H9 (cell line): ENCODE measurements at regions not wholly inside any gene's neighbourhood (a gene's known extent, or its start where the extent isn't known, plus 50 kb on each side); places are given as distances from the start of the nearest gene placed in this dataset.

Experiments
- DNase-seq: peaks from one replicate; pipeline ENCODE4 v3.0.0-alpha.2; 2017
- H2AFZ ChIP-seq: one replicate; pipeline ENCODE4 v1.6.1; 2013; ENCODE audit warnings: mild to moderate bottlenecking, low read length, control low read depth, moderate library complexity
- H2AK5ac ChIP-seq: 2 replicates; pipeline ENCODE4 v1.6.1; 2013; ENCODE audit warnings: low read length, control low read depth, mixed read lengths; ENCODE audit not compliant: insufficient read length
- H2BK120ac ChIP-seq: one replicate; pipeline ENCODE4 v1.6.1; 2013; ENCODE audit warnings: low read depth, mild to moderate bottlenecking, low read length, control low read depth, inconsistent platforms; ENCODE audit not compliant: poor library complexity, severe bottlenecking
- H2BK12ac ChIP-seq: 2 replicates; pipeline ENCODE4 v1.6.1; 2013; ENCODE audit warnings: low read length, control low read depth, mixed read lengths, low read depth; ENCODE audit not compliant: insufficient read length
- H2BK15ac ChIP-seq: 2 replicates; pipeline ENCODE4 v1.6.1; 2013; ENCODE audit warnings: low read depth, low read length, control low read depth
- H2BK20ac ChIP-seq: one replicate; pipeline ENCODE4 v1.6.1; 2013; ENCODE audit warnings: low read depth, mild to moderate bottlenecking, low read length, control low read depth, inconsistent platforms; ENCODE audit not compliant: poor library complexity, severe bottlenecking
- H2BK5ac ChIP-seq: 2 replicates; pipeline ENCODE4 v1.6.1; 2013; ENCODE audit warnings: low read length, control low read depth, mixed read lengths; ENCODE audit not compliant: insufficient read length
- H3K14ac ChIP-seq: 2 replicates; pipeline ENCODE4 v1.6.1; 2013; ENCODE audit warnings: low read length, control low read depth; ENCODE audit not compliant: insufficient read depth
- H3K18ac ChIP-seq: 2 replicates; pipeline ENCODE4 v1.6.1; 2013; ENCODE audit warnings: low read depth, mild to moderate bottlenecking, mixed read lengths, low read length, control low read depth; ENCODE audit not compliant: insufficient read length
- H3K23ac ChIP-seq: 2 replicates; pipeline ENCODE4 v1.6.1; 2013; ENCODE audit warnings: low read length, control low read depth, mixed read lengths, low read depth; ENCODE audit not compliant: insufficient read length
- H3K23me2 ChIP-seq: 2 replicates; pipeline ENCODE4 v1.6.1; 2013; ENCODE audit warnings: low read depth, mild to moderate bottlenecking, mixed read lengths, low read length, control low read depth; ENCODE audit not compliant: insufficient read length, poor library complexity, severe bottlenecking
- H3K27ac ChIP-seq: 2 replicates; pipeline ENCODE4 v1.5.1; 2013; ENCODE audit warnings: low read length, control low read depth, mixed read lengths, low read depth; ENCODE audit not compliant: insufficient read length
- H3K27me3 ChIP-seq: 2 replicates; pipeline ENCODE4 v1.6.1; 2013; ENCODE audit warnings: low read length, control low read depth, inconsistent platforms; ENCODE audit not compliant: insufficient read depth
- H3K4ac ChIP-seq: 2 replicates; pipeline ENCODE4 v1.6.1; 2013; ENCODE audit warnings: low read depth, mild to moderate bottlenecking, control low read depth, inconsistent platforms, low read length, moderate library complexity
- H3K4me1 ChIP-seq: 2 replicates; pipeline ENCODE4 v1.6.1; 2013; ENCODE audit warnings: low read length, control low read depth, inconsistent platforms; ENCODE audit not compliant: insufficient read depth
- H3K4me2 ChIP-seq: 2 replicates; pipeline ENCODE4 v1.6.1; 2013; ENCODE audit warnings: low read length, control low read depth, mixed read lengths; ENCODE audit not compliant: insufficient read length, insufficient read depth
- H3K56ac ChIP-seq: 2 replicates; pipeline ENCODE4 v1.6.1; 2013; ENCODE audit warnings: low read depth, mild to moderate bottlenecking, mixed read lengths, low read length, control low read depth; ENCODE audit not compliant: insufficient read length
- H3K79me1 ChIP-seq: 2 replicates; pipeline ENCODE4 v1.6.1; 2013; ENCODE audit warnings: low read depth, mild to moderate bottlenecking, moderate library complexity, low read length, control low read depth, inconsistent platforms; ENCODE audit not compliant: insufficient read depth, poor library complexity, severe bottlenecking
- H3K79me2 ChIP-seq: 2 replicates; pipeline ENCODE4 v1.6.1; 2013; ENCODE audit warnings: low read length, control low read depth, inconsistent platforms; ENCODE audit not compliant: insufficient read depth
- H3K9ac ChIP-seq: 2 replicates; pipeline ENCODE4 v1.6.1; 2013; ENCODE audit warnings: low read length, control low read depth, mixed read lengths; ENCODE audit not compliant: insufficient read length; ENCODE audit errors: extremely low read depth
- H3K9me3 ChIP-seq: one replicate; pipeline ENCODE4 v1.6.1; 2013; ENCODE audit warnings: low read depth, low read length, inconsistent platforms; ENCODE audit not compliant: control insufficient read depth
- H3T11ph ChIP-seq: one replicate; pipeline ENCODE4 v1.6.1; 2013; ENCODE audit warnings: mild to moderate bottlenecking, low read length, control low read depth, inconsistent platforms
- H4K20me1 ChIP-seq: one replicate; pipeline ENCODE4 v1.6.1; 2013; ENCODE audit not compliant: control insufficient read depth, insufficient read length, insufficient read depth
- H4K5ac ChIP-seq: 2 replicates; pipeline ENCODE4 v1.6.1; 2013; ENCODE audit warnings: low read depth, mild to moderate bottlenecking, mixed read lengths, low read length, control low read depth; ENCODE audit not compliant: insufficient read length
- H4K8ac ChIP-seq: replicated peaks from 2 replicates; pipeline ENCODE4 v1.6.1; 2013; ENCODE audit warnings: low read length, control low read depth, mixed read lengths, low read depth; ENCODE audit not compliant: insufficient read length
- H4K91ac ChIP-seq: 2 replicates; pipeline ENCODE4 v1.6.1; 2013; ENCODE audit warnings: low read depth, mild to moderate bottlenecking, moderate library complexity, mixed read lengths, low read length, control low read depth; ENCODE audit not compliant: insufficient read length
- H3K27ac Mint-ChIP-seq, 3 experiments: 2 replicates in 2 of 3; 3 replicates in 1 of 3; pipeline ENCODE4 v1.8.0; 2020 to 2021; ENCODE audit warnings: mixed read lengths in 3 of 3, mild to moderate bottlenecking in 1 of 3, moderate library complexity in 1 of 3
- H3K27me3 Mint-ChIP-seq: 2 replicates; pipeline ENCODE4 v1.8.0; 2021; ENCODE audit warnings: low read depth, mild to moderate bottlenecking, moderate library complexity, mixed read lengths
- H3K36me3 Mint-ChIP-seq, 3 experiments: 2 replicates in 2 of 3; 3 replicates in 1 of 3; pipeline ENCODE4 v1.8.0; 2020 to 2021; ENCODE audit warnings: low read depth in 3 of 3, mixed read lengths in 3 of 3; ENCODE audit not compliant: insufficient read depth in 1 of 3
- H3K4me1 Mint-ChIP-seq, 2 experiments: 2 replicates each; pipeline ENCODE4 v1.8.0; 2020; ENCODE audit warnings: mixed read lengths in 2 of 2
- H3K4me3 Mint-ChIP-seq, 2 experiments: 2 replicates in 1 of 2; 3 replicates in 1 of 2; pipeline ENCODE4 v1.8.0; 2020 to 2021; ENCODE audit warnings: mild to moderate bottlenecking in 2 of 2, mixed read lengths in 2 of 2, moderate library complexity in 1 of 2
- H3K9me3 Mint-ChIP-seq, 2 experiments: 2 replicates in 1 of 2; 3 replicates in 1 of 2; pipeline ENCODE4 v1.8.0; 2020; ENCODE audit warnings: mild to moderate bottlenecking in 2 of 2, mixed read lengths in 2 of 2, moderate library complexity in 1 of 2
- CTCF ChIP-seq: fragments of 200-600 bp; sonication (generic); conservative IDR thresholded peaks from 3 replicates; pipeline ENCODE4 v1.8.0; 2021; ENCODE audit warnings: antibody characterized with exemption, mild to moderate bottlenecking
- WGBS: extraction: QIAGEN DNeasy Blood & Tissue Kit; methylation state at CpG from one replicate; pipeline ENCODE4 v1.1.7; 2013; ENCODE audit warnings: missing lambda C conversion rate, low lambda C conversion rate, mixed read lengths; ENCODE audit not compliant: insufficient read length; ENCODE audit errors: extremely low coverage; 5-methylcytosine and 5-hydroxymethylcytosine counted together

- no peaks in the 10 kb centered on the region for H3K9me3 Mint-ChIP-seq
- H3T11ph ChIP-seq, result no peak overlapping the region
- peaks cover 6% of the 10 kb centered on the region; the same call in 1 of the 2 replicates for H3K4me1 ChIP-seq
- no peak overlapping the region for H3K4me2 ChIP-seq
- no peak for DNase-seq
- no peak overlapping the region for H3K27ac Mint-ChIP-seq
- no peak overlapping the region for H2AK5ac ChIP-seq
- H4K20me1 ChIP-seq, result no peaks in the 10 kb centered on the region
- no peaks in the 10 kb centered on the region for H3K79me2 ChIP-seq
- H2AFZ ChIP-seq, result no peak overlapping the region
- H2BK120ac ChIP-seq, result no peak overlapping the region
- H2BK5ac ChIP-seq, result no peak overlapping the region
- TF ChIP-seq CTCF, result no peak
- H3K14ac ChIP-seq, result no peak overlapping the region
- H3K56ac ChIP-seq, result no peak overlapping the region
- H3K79me1 ChIP-seq, result no peaks in the 10 kb centered on the region
- H4K91ac ChIP-seq, result no peak overlapping the region
- H3K4me1 Mint-ChIP-seq, result peaks cover 3 to 6% of the 10 kb centered on the region in 2 experiments
- no peak overlapping the region for H4K5ac ChIP-seq
- H3K23me2 ChIP-seq, result no peaks in the 10 kb centered on the region
- H2BK15ac ChIP-seq, result no peak overlapping the region
- H3K18ac ChIP-seq, result no peak overlapping the region
- H3K27me3 ChIP-seq, result no peaks in the 10 kb centered on the region
- no peaks in the 10 kb centered on the region; the same call in 1 of the 2 replicates for H3K27me3 Mint-ChIP-seq
- no CpG with 5 or more reads among the region's 1 CpG for WGBS
- no peak overlapping the region for H3K4me3 Mint-ChIP-seq
- H3K27ac ChIP-seq, result no peak overlapping the region
- H4K8ac ChIP-seq, result no peak overlapping the region
- H3K36me3 Mint-ChIP-seq, result no peaks in the 10 kb centered on the region
- H3K23ac ChIP-seq, result no peak overlapping the region
- H3K4ac ChIP-seq, result no peak overlapping the region
- H2BK12ac ChIP-seq, result no peak overlapping the region
- H3K9me3 ChIP-seq, result no peaks in the 10 kb centered on the region
- no peak overlapping the region for H2BK20ac ChIP-seq
- H3K9ac ChIP-seq, result no peak overlapping the region
Measured at GRCh38 chr16:25478476-25478875, 213.3 kb upstream of the HS3ST4 start.
